Retina (tissue), 1 donor: ENCODE measurements at regions not wholly inside any gene's neighbourhood (a gene's known extent, or its start where the extent isn't known, plus 50 kb on each side); places are given as distances from the start of the nearest gene placed in this dataset.

Experiments used
- DNase-seq: peaks from one replicate; pipeline ENCODE4 v3.0.0-alpha.2; 2016

GRCh38 chrX:120819126-120819525, 56.5 kb downstream of the CT47B1 start:
- DNase-seq: no peak

GRCh38 chrX:120813982-120814381, 61.7 kb downstream of the CT47B1 start:
- DNase-seq: no peak

GRCh38 chrX:120801426-120801825, 74.2 kb downstream of the CT47B1 start:
- no peak for DNase-seq

- DNase-seq: peak; percentile 13
Measured at GRCh38 chrX:120797188-120797851, 78.3 kb downstream of the CT47B1 start.

GRCh38 chrX:120795301-120795700, 80.4 kb downstream of the CT47B1 start:
- no peak for DNase-seq

- DNase-seq: no peak
Measured at GRCh38 chrX:120794525-120794975, 81.1 kb downstream of the CT47B1 start.

GRCh38 chrX:120793098-120793497, 82.6 kb downstream of the CT47B1 start:
- no peak for DNase-seq

GRCh38 chrX:120791013-120791643, 84.5 kb downstream of the CT47B1 start:
- no peak for DNase-seq

GRCh38 chrX:120790552-120790951, 85.1 kb downstream of the CT47B1 start:
- DNase-seq: no peak

- peak; percentile 64 for DNase-seq
Measured at GRCh38 chrX:120790118-120790517, 85.5 kb downstream of the CT47B1 start.

- DNase-seq: no peak
Measured at GRCh38 chrX:120781403-120781802, 94.3 kb downstream of the CT47B1 start.

- no peak for DNase-seq
Measured at GRCh38 chrX:120775959-120776358, 99.7 kb downstream of the CT47B1 start.

GRCh38 chrX:120774606-120775005, 101.1 kb downstream of the CT47B1 start:
- DNase-seq: no peak

GRCh38 chrX:120773801-120774200, 101.9 kb downstream of the CT47B1 start:
- no peak for DNase-seq

GRCh38 chrX:120769576-120770341, 105.9 kb downstream of the CT47B1 start:
- no peak for DNase-seq

- DNase-seq: no peak
Measured at GRCh38 chrX:120768681-120769080, 107.0 kb downstream of the CT47B1 start.

GRCh38 chrX:120768254-120768653, 107.4 kb downstream of the CT47B1 start:
- no peak for DNase-seq

- no peak for DNase-seq
Measured at GRCh38 chrX:120763269-120763668, 112.4 kb downstream of the CT47B1 start.

GRCh38 chrX:120761810-120762209, 113.9 kb downstream of the CT47B1 start:
- no peak for DNase-seq

GRCh38 chrX:120759685-120760084, 116.0 kb downstream of the CT47B1 start:
- no peak for DNase-seq

GRCh38 chrX:120755066-120755846, 120.4 kb downstream of the CT47B1 start:
- no peak for DNase-seq

GRCh38 chrX:120753413-120754251, 122.0 kb downstream of the CT47B1 start:
- no peak for DNase-seq
